ENCODE measurements at regions not wholly inside any gene's neighbourhood (a gene's known extent, or its start where the extent isn't known, plus 50 kb on each side); places are given as distances from the start of the nearest gene placed in this dataset.

GRCh38 chr6:141914646-141915045 is 218.1 kb upstream of the GJE1 start:
- no peaks in the 10 kb centered on the region for H3K36me3 Mint-ChIP-seq (ENCODE audit: low read depth)

GRCh38 chr6:141906569-141907080 is 226.1 kb upstream of the GJE1 start:
- Mint-ChIP-seq H3K9me3 (peaks cover 2% of the 10 kb centered on the region), H3K4me3 (no peak overlapping the region), H3K36me3 (ENCODE audit: low read depth) (no peaks in the 10 kb centered on the region), H3K27ac (no peak overlapping the region), H3K27me3 (no peaks in the 10 kb centered on the region), H3K4me1 (no peaks in the 10 kb centered on the region)
- no peak for ATAC-seq (ENCODE audit: low read depth)
- intact Hi-C loops (cut with micrococcal nuclease), result no loop called here
- no peak for DNase-seq
- ChIA-PET POLR2A (no interaction called here), CTCF (no interaction called here)
- TF ChIP-seq, protein P1, sequence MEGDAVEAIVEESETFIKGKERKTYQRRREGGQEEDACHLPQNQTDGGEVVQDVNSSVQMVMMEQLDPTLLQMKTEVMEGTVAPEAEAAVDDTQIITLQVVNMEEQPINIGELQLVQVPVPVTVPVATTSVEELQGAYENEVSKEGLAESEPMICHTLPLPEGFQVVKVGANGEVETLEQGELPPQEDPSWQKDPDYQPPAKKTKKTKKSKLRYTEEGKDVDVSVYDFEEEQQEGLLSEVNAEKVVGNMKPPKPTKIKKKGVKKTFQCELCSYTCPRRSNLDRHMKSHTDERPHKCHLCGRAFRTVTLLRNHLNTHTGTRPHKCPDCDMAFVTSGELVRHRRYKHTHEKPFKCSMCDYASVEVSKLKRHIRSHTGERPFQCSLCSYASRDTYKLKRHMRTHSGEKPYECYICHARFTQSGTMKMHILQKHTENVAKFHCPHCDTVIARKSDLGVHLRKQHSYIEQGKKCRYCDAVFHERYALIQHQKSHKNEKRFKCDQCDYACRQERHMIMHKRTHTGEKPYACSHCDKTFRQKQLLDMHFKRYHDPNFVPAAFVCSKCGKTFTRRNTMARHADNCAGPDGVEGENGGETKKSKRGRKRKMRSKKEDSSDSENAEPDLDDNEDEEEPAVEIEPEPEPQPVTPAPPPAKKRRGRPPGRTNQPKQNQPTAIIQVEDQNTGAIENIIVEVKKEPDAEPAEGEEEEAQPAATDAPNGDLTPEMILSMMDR (IDR thresholded peaks at IDR 0.05), result no peak

More at GRCh38 chr6:141914646-141915045, 218.1 kb upstream of the GJE1 start:
- H3K4me1 Mint-ChIP-seq, result no peaks in the 10 kb centered on the region
- DNase-seq, result no peak
- H3K9me3 Mint-ChIP-seq, result peaks cover 7% of the 10 kb centered on the region
- H3K4me3 Mint-ChIP-seq, result no peak overlapping the region
- intact Hi-C loops (cut with micrococcal nuclease), result no loop called here
- H3K27ac Mint-ChIP-seq, result no peak overlapping the region
- ChIA-PET POLR2A (no interaction called here), CTCF (no interaction called here)
- no peak for ATAC-seq (ENCODE audit: low read depth)
- TF ChIP-seq, protein P1 (IDR thresholded peaks at IDR 0.05), result no peak
- no peaks in the 10 kb centered on the region for H3K27me3 Mint-ChIP-seq

DNA sequence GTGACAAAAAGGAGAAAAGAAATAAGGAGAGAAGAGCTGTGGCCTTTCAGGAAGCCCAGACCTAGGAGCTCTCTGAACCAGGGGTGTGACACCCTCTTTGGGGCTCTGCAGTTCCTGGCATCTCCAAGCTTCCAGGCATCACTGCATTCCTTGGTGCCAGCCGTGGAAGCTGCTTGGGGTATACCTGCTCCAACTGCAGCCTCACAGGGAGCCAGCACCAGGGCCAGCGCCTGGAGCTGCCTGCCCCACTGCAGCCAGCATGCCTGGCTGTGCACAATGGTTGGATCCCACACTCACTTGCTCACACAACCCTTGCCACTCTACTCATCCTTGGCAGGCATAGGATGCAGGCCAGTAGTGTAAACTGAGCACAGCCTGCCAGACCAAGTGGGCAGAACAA is 242.1 kb upstream of the GJE1 start:
- TF ChIP-seq, protein P1 (IDR thresholded peaks at IDR 0.05), result no peak
- ATAC-seq (ENCODE audit: low read depth) (no peak), DNase-seq (no peak)
- ChIA-PET CTCF (no interaction called here), POLR2A (no interaction called here)
- H3K4me1 Mint-ChIP-seq, result no peaks in the 10 kb centered on the region
- H3K36me3 Mint-ChIP-seq (ENCODE audit: low read depth), result no peaks in the 10 kb centered on the region
- H3K27me3 Mint-ChIP-seq, result no peaks in the 10 kb centered on the region
- no peak overlapping the region for H3K4me3 Mint-ChIP-seq
- intact Hi-C loops (cut with micrococcal nuclease), result no loop called here
- H3K9me3 Mint-ChIP-seq, result peaks cover 8% of the 10 kb centered on the region
- no peak overlapping the region for H3K27ac Mint-ChIP-seq

DNA sequence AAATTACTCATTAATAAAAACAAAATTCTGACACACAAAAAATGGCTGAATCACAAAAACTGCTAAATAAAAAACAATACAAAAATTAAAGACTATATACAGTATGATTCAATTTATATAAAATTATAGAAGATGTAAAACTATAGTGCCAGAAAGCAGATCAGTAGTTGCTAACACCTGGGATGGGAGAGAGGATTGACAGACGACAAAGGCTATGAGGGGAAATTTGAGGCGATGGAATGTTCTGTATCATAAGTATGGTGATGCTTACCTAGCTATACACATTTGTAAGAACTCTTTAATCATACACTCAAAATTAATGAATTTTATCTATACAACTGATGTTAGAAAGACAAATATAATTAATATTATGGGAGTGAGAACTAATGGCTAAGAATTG is 247.9 kb upstream of the GJE1 start:
- no peak for ATAC-seq (ENCODE audit: low read depth)
- Mint-ChIP-seq H3K27me3 (no peaks in the 10 kb centered on the region), H3K27ac (no peak overlapping the region), H3K9me3 (peaks cover 14% of the 10 kb centered on the region), H3K4me3 (no peak overlapping the region), H3K4me1 (no peaks in the 10 kb centered on the region), H3K36me3 (ENCODE audit: low read depth) (no peaks in the 10 kb centered on the region)
- TF ChIP-seq, protein P1 (IDR thresholded peaks at IDR 0.05), result no peak
- intact Hi-C loops (cut with micrococcal nuclease), result no loop called here
- DNase-seq, result no peak
- ChIA-PET POLR2A (no interaction called here), CTCF (no interaction called here)

DNA sequence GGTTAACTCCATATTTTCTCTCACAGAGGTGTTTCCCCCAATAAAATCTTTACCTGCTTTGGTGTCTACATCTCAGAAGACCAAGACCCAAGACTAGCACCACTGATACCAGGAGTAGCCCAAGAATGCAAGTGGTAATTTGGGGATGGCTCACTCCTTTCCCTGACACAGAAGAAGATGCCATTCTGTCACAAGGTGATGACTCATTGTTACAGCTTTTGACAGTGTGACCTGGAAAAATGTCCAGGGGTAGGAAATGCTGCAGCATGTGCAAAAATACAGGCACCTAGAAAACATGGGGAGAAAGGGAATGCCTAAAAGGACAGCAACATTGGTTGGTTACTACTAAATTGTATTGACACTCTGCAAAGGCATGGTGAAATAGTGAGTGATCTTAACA is 254.0 kb upstream of the GJE1 start:
- Mint-ChIP-seq H3K36me3 (ENCODE audit: low read depth) (no peaks in the 10 kb centered on the region), H3K27me3 (no peaks in the 10 kb centered on the region), H3K27ac (no peak overlapping the region), H3K4me1 (no peaks in the 10 kb centered on the region), H3K9me3 (peaks cover 4% of the 10 kb centered on the region), H3K4me3 (no peak overlapping the region)
- CTCF ChIA-PET, result no interaction called here
- ATAC-seq (ENCODE audit: low read depth), result no peak
- TF ChIP-seq, protein P1 (IDR thresholded peaks at IDR 0.05), result no peak
- intact Hi-C loops (cut with micrococcal nuclease), result no loop called here
- no peak for DNase-seq
- POLR2A ChIA-PET, result no interaction called here
